Brain microvascular endothelial cell (primary cell): ENCODE measurements at regions not wholly inside any gene's neighbourhood (a gene's known extent, or its start where the extent isn't known, plus 50 kb on each side); places are given as distances from the start of the nearest gene placed in this dataset.

Experiments
- DNase-seq: peaks from one replicate; pipeline ENCODE4 v3.0.0-alpha.2; 2020
- H3K27ac ChIP-seq: fragments of 250-450 bp; sonication (Bioruptor Pico); 2 replicates; pipeline ENCODE4 v1.5.1; 2020; ENCODE audit warnings: mild to moderate bottlenecking, moderate library complexity
- H3K27me3 ChIP-seq: fragments of 250-450 bp; sonication (Bioruptor Pico); replicated peaks from 2 replicates; pipeline ENCODE4 v1.5.1; 2020; ENCODE audit warnings: mild to moderate bottlenecking
- H3K36me3 ChIP-seq: fragments of 250-450 bp; sonication (Bioruptor Pico); replicated peaks from 2 replicates; pipeline ENCODE4 v1.5.1; 2020; ENCODE audit warnings: mild to moderate bottlenecking
- H3K4me3 ChIP-seq: 2 replicates; pipeline ENCODE4 v1.5.1; 2011; ENCODE audit warnings: low read depth, mild to moderate bottlenecking, control low read depth, low read length, moderate library complexity
- CTCF ChIP-seq: IDR thresholded peaks from 2 replicates; pipeline ENCODE4 v1.5.1; 2011; ENCODE audit warnings: low read depth, mild to moderate bottlenecking, moderate library complexity, low read length, control low read depth, inconsistent platforms; ENCODE audit errors: missing control alignments
- in situ Hi-C: cut with HindIII; loops from 2 replicates; pipeline ENCODE4 v1.10.0; 2017; ENCODE audit warnings: low sequenced_read_pairs, low pct_ligation_motif_present

DNA sequence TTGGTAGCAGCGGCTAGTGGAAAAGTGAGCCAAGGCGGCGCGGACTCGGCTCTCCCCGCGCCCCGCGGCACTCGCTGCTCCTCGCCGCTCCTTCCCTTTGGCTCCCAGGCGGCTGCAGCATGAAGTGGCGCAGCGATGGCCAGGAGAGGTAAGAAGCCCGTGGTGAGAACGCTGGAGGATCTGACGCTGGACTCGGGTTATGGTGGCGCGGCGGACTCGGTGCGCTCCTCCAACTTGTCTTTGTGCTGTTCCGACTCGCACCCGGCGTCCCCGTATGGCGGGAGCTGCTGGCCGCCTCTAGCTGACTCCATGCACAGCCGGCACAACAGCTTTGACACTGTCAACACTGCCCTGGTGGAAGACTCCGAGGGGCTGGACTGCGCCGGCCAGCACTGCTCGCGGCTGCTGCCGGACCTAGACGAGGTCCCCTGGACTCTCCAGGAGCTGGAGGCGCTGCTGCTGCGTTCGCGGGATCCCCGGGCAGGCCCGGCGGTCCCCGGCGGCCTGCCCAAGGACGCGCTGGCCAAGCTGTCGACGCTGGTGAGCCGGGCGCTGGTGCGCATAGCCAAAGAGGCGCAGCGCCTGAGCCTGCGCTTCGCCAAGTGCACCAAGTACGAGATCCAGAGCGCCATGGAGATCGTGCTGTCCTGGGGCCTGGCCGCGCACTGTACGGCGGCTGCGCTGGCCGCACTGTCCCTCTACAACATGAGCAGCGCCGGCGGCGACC lies 225.6 kb upstream of the CRY1 start:
- H3K27ac ChIP-seq = no peak overlapping the region
- no peaks in the 10 kb centered on the region for H3K27me3 ChIP-seq
- peak overlapping the region; percentile 67 for H3K4me3 ChIP-seq
- no peaks in the 10 kb centered on the region for H3K36me3 ChIP-seq
- in situ Hi-C loops = no loop called here
- TF ChIP-seq CTCF = no peak
- DNase-seq = peak; percentile 50

- no peak for DNase-seq
- H3K27ac ChIP-seq = no peak overlapping the region
- H3K36me3 ChIP-seq = no peaks in the 10 kb centered on the region
- in situ Hi-C loops = no loop called here
- no peaks in the 10 kb centered on the region for H3K27me3 ChIP-seq
- H3K4me3 ChIP-seq = peak overlapping the region; percentile 67
- no peak for TF ChIP-seq CTCF
These were observed 226.2 kb upstream of the CRY1 start for GRCh38 chr12:107319533-107320032.

DNA sequence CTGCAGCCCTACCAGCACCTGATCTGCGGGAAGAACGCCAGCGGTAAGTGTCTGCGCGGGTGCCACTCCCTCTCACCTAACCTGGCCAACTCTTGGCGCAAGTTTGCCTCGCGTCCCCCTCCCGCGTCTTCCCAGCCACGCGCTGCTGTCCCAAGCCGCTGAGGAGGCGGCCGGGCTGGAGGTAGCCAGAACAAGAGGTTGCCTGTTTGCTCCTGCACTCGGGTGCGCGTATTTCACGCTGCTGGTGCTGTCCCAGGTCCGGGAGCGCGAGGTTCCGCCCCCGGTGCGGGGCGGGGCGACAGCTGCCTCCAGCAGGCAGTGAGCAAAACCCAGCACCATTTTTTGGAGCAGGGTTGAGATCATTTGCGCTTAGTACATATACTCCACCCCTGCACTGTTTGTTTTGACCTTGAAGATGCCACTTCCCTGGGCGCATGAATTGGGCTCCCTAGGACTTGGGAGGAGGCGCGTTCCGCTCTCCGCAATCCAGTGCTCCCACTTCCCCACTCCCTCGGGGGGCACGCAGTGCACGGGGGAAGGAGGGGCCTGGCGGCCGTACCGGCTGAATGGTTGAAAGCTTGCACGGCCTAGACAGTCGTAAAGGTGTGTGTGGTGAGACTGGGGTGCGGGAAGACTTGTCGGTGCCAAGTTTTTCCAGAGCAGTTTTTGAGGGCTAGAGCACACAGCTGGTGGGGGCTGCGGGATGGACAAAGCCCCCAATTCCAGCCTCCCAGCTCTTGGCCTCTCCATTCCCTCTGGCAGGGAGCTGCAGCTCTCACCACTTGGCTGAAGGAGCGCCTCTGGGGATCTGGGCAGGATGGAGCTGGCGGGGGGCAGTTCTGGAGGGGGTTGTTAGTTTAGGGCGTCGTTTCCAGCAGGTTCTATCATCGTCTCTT lies 226.9 kb upstream of the CRY1 start:
- peak; percentile 45 for DNase-seq
- Histone ChIP-seq H3K27me3 (no peaks in the 10 kb centered on the region), H3K4me3 (peak overlapping the region; percentile 67), H3K36me3 (no peaks in the 10 kb centered on the region), H3K27ac (no peak overlapping the region)
- in situ Hi-C loops = no loop called here
- TF ChIP-seq CTCF = no peak

DNA sequence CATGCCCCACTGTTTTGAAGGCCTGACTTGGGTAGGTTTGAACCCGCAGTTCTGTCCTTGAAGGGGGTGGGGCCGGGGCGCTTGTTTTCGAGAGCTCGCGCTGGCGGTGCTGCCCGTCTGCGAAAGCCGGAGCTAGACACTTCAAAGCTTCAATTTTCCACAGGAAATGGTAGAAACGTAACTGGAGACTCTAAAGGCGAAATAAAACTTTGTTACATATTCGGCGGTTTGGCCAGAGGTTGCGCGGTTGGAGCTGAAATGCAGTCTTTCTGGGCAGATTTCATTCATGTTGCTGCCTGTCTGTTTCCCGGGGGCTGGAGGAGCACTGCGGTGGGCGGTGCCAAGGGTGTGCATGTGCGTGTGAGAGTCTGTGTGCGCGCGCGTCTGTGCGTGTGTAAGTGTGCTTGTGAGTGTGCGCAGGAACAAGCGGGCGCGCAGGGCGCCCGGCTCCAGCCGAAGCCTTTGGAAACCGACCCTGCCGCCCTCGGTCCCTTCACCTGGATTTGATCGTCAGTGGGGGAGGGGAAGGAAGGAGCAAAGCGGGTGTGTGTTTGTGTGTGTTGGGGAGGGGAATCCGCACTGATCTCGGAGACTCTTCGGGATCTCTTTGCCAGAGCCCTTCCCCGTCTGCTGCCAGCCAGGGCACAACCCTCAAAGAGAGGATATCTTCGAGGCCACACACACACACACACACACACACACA lies 227.7 kb upstream of the CRY1 start:
- in situ Hi-C loops = no loop called here
- no peak overlapping the region for H3K27ac ChIP-seq
- H3K36me3 ChIP-seq = no peaks in the 10 kb centered on the region
- H3K27me3 ChIP-seq = no peaks in the 10 kb centered on the region
- peak; percentile 0 for TF ChIP-seq CTCF
- peak; percentile 29 for DNase-seq
- peak overlapping the region; percentile 67 for H3K4me3 ChIP-seq

DNA sequence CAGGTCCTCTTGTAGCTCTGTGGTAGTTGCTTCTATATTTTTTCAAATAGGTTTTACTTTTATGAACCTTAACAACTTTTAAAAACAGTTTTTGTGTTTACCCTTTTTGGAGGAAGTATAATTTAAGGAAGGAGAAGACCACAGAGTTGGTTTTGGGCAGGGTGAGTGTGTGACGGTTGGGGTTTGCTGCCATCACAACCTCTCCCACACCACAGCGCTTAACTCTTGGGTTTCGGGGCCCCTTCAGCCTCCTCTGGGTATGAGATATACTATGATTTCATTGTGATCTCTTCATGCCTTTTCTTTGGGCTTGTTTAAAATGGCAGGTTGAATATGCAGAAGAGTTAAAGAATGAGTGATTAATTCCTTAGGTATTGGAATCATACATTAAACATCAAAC lies 228.7 kb upstream of the CRY1 start:
- in situ Hi-C loops = no loop called here

More for the DNA sequence above, 228.7 kb upstream of the CRY1 start:
- no peak for TF ChIP-seq CTCF
- Histone ChIP-seq H3K4me3 (no peak overlapping the region), H3K36me3 (no peaks in the 10 kb centered on the region), H3K27me3 (no peaks in the 10 kb centered on the region), H3K27ac (no peak overlapping the region)
- no peak for DNase-seq
